Nephron (organoid): ENCODE measurements at regions not wholly inside any gene's neighbourhood (a gene's known extent, or its start where the extent isn't known, plus 50 kb on each side); places are given as distances from the start of the nearest gene placed in this dataset.

Experiments used
- H3K27ac Mint-ChIP-seq, 3 experiments: 2 replicates each; pipeline ENCODE4 v1.8.0; 2020; ENCODE audit warnings: mixed read lengths in 3 of 3, mild to moderate bottlenecking in 2 of 3, moderate library complexity in 1 of 3
- H3K27me3 Mint-ChIP-seq: 2 replicates; pipeline ENCODE4 v1.8.0; 2021; ENCODE audit warnings: low read depth, mild to moderate bottlenecking, moderate library complexity, mixed read lengths
- H3K36me3 Mint-ChIP-seq: 2 replicates; pipeline ENCODE4 v1.8.0; 2020; ENCODE audit warnings: low read depth, mixed read lengths
- H3K4me1 Mint-ChIP-seq: 2 replicates; pipeline ENCODE4 v1.8.0; 2020; ENCODE audit warnings: mixed read lengths
- H3K4me3 Mint-ChIP-seq, 3 experiments: 2 replicates each; pipeline ENCODE4 v1.8.0; 2020; ENCODE audit warnings: mild to moderate bottlenecking in 3 of 3, mixed read lengths in 3 of 3, moderate library complexity in 2 of 3
- H3K9me3 Mint-ChIP-seq: 2 replicates; pipeline ENCODE4 v1.8.0; 2020; ENCODE audit warnings: mixed read lengths
- TF ChIP-seq, protein P1 (sequence below), 3 experiments: fragments of 200-600 bp; sonication (generic); IDR thresholded peaks; one replicate each; pipeline ENCODE4 v1.5.0; 2021; ENCODE audit warnings: antibody characterized with exemption in 3 of 3; ENCODE audit not compliant: unreplicated experiment in 3 of 3

GRCh38 chr2:12441750-12442475 is 274.8 kb upstream of the TRIB2 start:
- no peaks in the 10 kb centered on the region for H3K4me1 Mint-ChIP-seq
- H3K9me3 Mint-ChIP-seq = no peaks in the 10 kb centered on the region
- no peaks in the 10 kb centered on the region for H3K36me3 Mint-ChIP-seq
- H3K27me3 Mint-ChIP-seq = no peaks in the 10 kb centered on the region
- TF ChIP-seq, protein P1, sequence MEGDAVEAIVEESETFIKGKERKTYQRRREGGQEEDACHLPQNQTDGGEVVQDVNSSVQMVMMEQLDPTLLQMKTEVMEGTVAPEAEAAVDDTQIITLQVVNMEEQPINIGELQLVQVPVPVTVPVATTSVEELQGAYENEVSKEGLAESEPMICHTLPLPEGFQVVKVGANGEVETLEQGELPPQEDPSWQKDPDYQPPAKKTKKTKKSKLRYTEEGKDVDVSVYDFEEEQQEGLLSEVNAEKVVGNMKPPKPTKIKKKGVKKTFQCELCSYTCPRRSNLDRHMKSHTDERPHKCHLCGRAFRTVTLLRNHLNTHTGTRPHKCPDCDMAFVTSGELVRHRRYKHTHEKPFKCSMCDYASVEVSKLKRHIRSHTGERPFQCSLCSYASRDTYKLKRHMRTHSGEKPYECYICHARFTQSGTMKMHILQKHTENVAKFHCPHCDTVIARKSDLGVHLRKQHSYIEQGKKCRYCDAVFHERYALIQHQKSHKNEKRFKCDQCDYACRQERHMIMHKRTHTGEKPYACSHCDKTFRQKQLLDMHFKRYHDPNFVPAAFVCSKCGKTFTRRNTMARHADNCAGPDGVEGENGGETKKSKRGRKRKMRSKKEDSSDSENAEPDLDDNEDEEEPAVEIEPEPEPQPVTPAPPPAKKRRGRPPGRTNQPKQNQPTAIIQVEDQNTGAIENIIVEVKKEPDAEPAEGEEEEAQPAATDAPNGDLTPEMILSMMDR (IDR thresholded peaks at IDR 0.05; ENCODE audit: unreplicated experiment in 3 of 3) = no peak
- H3K27ac Mint-ChIP-seq = no peak overlapping the region
- H3K4me3 Mint-ChIP-seq = no peak overlapping the region

DNA sequence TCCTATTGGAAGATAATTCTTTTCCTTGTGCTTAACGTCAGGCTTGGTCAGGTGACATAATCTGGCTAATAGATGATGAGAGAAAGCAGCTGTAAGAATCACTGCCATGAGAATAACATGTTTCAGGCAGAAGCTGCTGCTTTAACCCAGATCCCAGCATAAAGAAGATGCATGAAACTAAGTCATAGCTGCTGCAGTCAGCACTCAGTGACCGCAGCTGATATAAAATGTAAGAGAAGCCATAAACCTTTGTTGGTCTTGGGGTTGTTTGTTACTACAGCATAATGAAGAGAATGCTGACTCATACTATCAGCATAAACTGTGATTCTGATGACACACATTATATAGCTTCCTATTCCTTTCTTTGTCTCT is 274.3 kb upstream of the TRIB2 start:
- Mint-ChIP-seq H3K4me3 (no peak overlapping the region), H3K27me3 (no peaks in the 10 kb centered on the region), H3K9me3 (no peaks in the 10 kb centered on the region), H3K27ac (no peak overlapping the region), H3K36me3 (no peaks in the 10 kb centered on the region), H3K4me1 (no peaks in the 10 kb centered on the region)
- TF ChIP-seq, protein P1 (IDR thresholded peaks at IDR 0.05; ENCODE audit: unreplicated experiment in 3 of 3) = no peak

DNA sequence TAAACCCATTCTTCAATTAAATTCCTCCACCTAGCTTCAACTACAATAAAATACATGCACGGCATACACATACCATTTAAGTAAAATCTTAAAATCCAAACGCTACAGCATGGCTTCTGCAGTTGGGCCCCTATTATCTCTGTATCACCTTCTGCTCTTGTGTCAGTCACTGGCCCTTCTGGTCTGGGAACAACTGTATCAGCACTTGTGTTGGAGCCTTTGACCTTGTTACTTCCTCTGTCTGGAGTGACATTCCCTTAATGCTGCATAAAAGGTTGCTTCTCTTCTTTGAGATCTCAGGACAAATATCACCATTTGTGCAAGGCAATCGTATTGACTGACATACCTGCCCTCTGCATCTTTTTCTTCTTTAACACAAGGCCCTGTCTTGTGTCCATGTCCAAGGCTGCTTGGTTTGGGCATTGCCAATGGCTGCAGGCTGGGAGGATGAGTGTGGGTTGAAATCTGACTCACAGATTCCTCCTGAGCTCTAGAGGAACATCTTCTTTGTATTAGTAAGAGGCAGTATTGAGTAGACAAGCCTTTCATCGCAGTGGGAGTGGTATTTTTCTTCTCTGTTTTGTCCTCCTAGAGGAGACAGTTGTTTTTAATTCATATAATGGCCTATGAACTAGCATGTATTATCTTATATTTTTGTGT is 267.8 kb upstream of the TRIB2 start:
- Mint-ChIP-seq H3K4me3 (no peak overlapping the region), H3K27me3 (no peaks in the 10 kb centered on the region), H3K4me1 (peaks cover 27% of the 10 kb centered on the region), H3K36me3 (no peaks in the 10 kb centered on the region), H3K9me3 (no peaks in the 10 kb centered on the region), H3K27ac (no peak overlapping the region)
- TF ChIP-seq, protein P1 (IDR thresholded peaks at IDR 0.05; ENCODE audit: unreplicated experiment in 3 of 3) = no peak

DNA sequence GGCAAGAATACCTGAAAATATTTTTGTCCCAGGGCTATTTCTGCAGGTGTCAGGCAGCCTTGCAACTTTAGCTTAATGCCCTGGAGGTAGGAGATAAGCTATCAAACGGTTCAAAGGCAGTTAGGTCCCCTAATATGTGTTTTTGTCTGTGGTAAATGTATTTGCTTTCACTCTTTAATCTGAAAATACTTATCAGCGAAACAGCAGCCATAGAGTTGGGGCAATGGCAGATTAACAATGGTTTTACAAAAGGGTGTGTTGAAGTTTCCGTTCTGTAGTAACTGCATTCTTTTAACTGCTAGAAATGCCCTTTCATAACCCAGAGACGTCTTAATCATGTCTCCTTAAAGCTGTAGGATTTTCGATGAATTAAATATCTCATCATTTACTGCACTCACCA is 265.0 kb upstream of the TRIB2 start:
- H3K27ac Mint-ChIP-seq = peak overlapping the region; percentile 40 to 66 (median 43)
- peaks cover 37% of the 10 kb centered on the region for H3K4me1 Mint-ChIP-seq
- peak overlapping the region in 2 of 3 experiments; percentile 51 to 68 for H3K4me3 Mint-ChIP-seq
- H3K9me3 Mint-ChIP-seq = no peaks in the 10 kb centered on the region
- H3K27me3 Mint-ChIP-seq = no peaks in the 10 kb centered on the region
- no peaks in the 10 kb centered on the region for H3K36me3 Mint-ChIP-seq
- TF ChIP-seq, protein P1 (IDR thresholded peaks at IDR 0.05; ENCODE audit: unreplicated experiment in 3 of 3) = no peak

DNA sequence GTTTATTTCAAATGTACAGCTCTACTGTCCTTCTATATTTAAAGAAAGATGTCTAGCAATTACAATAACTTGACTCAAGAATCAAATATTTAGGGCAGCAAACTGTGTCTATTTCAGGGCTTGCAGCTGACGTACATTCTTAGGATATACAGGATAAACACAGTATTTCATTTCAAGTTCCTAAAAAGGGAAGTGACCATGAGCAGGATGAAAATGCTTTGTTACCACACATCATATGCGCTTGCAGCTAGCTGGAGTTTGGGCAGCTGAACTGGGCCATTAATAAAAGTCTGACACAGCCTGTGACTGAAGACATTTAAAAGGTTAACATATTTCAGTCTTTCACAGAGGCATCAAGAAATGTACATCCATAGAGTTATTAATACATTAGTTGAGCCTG is 264.6 kb upstream of the TRIB2 start:
- H3K4me1 Mint-ChIP-seq = peaks cover 42% of the 10 kb centered on the region
- H3K36me3 Mint-ChIP-seq = no peaks in the 10 kb centered on the region
- TF ChIP-seq, protein P1 (IDR thresholded peaks at IDR 0.05; ENCODE audit: unreplicated experiment in 3 of 3) = no peak
- no peaks in the 10 kb centered on the region for H3K27me3 Mint-ChIP-seq
- peak overlapping the region; percentile 40 to 66 (median 43) for H3K27ac Mint-ChIP-seq
- H3K4me3 Mint-ChIP-seq = peak overlapping the region in 2 of 3 experiments; percentile 51 to 68
- H3K9me3 Mint-ChIP-seq = no peaks in the 10 kb centered on the region

DNA sequence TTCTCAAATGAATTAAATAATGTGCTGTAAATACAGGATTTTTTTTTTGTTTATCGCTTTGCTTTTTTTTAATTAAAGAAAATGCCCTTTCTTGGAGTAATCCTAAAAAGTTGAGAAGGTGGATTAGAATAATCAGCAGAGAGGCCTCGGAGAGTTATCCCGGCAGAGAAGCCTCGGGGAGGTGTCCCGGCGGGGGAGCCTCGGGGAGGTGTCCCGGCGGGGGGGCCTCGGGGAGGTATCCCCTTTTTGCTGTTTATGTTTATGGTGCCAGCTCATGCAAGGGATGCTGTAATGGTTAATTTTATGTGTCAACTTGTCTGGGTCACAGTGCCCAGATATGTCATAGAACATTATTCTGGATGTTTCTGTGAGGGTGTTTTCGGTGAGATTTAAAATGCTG is 263.0 kb upstream of the TRIB2 start:
- no peaks in the 10 kb centered on the region for H3K27me3 Mint-ChIP-seq
- H3K36me3 Mint-ChIP-seq = no peaks in the 10 kb centered on the region
- TF ChIP-seq, protein P1 (IDR thresholded peaks at IDR 0.05; ENCODE audit: unreplicated experiment in 3 of 3) = no peak
- H3K4me1 Mint-ChIP-seq = peaks cover 43% of the 10 kb centered on the region
- H3K4me3 Mint-ChIP-seq = no peak overlapping the region
- no peaks in the 10 kb centered on the region for H3K9me3 Mint-ChIP-seq
- H3K27ac Mint-ChIP-seq = no peak overlapping the region
